ENCODE measurements at regions not wholly inside any gene's neighbourhood (a gene's known extent, or its start where the extent isn't known, plus 50 kb on each side); places are given as distances from the start of the nearest gene placed in this dataset.

DNA sequence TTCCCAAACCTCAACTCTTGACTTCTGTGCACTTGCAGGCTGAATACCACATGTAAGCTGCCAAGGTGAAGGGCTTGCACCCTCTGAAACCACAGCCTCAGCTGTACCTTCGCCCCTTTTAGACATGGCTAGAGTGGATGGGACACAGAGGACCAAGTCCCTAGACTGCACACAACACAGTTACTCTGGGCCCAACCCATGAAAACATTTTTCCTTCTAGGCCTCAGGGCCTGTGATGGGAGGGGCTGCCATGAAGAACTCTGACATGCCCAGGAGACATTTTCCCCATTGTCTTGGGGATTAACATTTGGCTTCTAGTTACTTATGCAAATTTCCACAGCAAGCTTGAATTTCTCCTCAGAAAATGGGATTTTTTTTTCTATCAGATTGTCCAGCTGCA, 331.0 kb upstream of the RGMB start:
- Histone ChIP-seq H2AFZ (ENCODE audit: low read length) (no peak overlapping the region), H2BK20ac (ENCODE audit: low read length) (no peak overlapping the region), H3K36me3 (ENCODE audit: control insufficient read depth in 2 of 4, insufficient read depth in 4 of 4, low read length in 3 of 4) (peaks cover 0 to 9% (median 2%) of the 10 kb centered on the region in 4 experiments; a peak in 3 of 8 replicates), H3K79me1 (ENCODE audit: low read depth, low read length) (no peaks in the 10 kb centered on the region), H4K20me1 (replicated peaks in 1 of 2; ENCODE audit: control insufficient read depth in 1 of 2, insufficient read depth in 2 of 2, low read length in 2 of 2) (no peaks in the 10 kb centered on the region), H4K8ac (ENCODE audit: extremely low read depth, insufficient read depth, low read length) (no peak overlapping the region), H3K23ac (ENCODE audit: insufficient read length) (no peak overlapping the region), H2BK120ac (replicated peaks; ENCODE audit: low read depth, low read length) (no peak overlapping the region), H3K14ac (ENCODE audit: insufficient read length) (no peak overlapping the region), H4K91ac (replicated peaks; ENCODE audit: insufficient read length, low read length) (no peak overlapping the region), H2BK15ac (ENCODE audit: low read length) (no peak overlapping the region), H3K4me1 (replicated peaks in 1 of 4; ENCODE audit: control insufficient read depth in 3 of 4, insufficient read depth in 4 of 4, low read length in 3 of 4) (no peaks in the 10 kb centered on the region), H2BK5ac (ENCODE audit: low read depth, low read length) (no peak overlapping the region), H2BK12ac (ENCODE audit: low read depth, low read length) (no peak overlapping the region), H3K4me3 (ENCODE audit: extremely low read depth in 1 of 4, insufficient read depth in 2 of 4, low read depth in 3 of 4, low read length in 4 of 4) (no peak overlapping the region), H2AK5ac (ENCODE audit: low read depth, low read length) (no peak overlapping the region), H3K4ac (replicated peaks; ENCODE audit: insufficient read length, low read depth, low read length) (no peak overlapping the region), H3K23me2 (ENCODE audit: low read depth, low read length) (no peaks in the 10 kb centered on the region), H3K9ac (replicated peaks in 1 of 4; ENCODE audit: extremely low read depth in 1 of 4, low read depth in 3 of 4, low read length in 3 of 4) (no peak overlapping the region), H3K27ac (ENCODE audit: low read depth, low read length) (no peak overlapping the region), H3K9me3 (ENCODE audit: insufficient read depth in 2 of 2, low read depth in 1 of 2, low read length in 1 of 2) (peaks cover 30 to 34% of the 10 kb centered on the region in 2 experiments), H3K18ac (ENCODE audit: extremely low read depth, low read length) (no peak overlapping the region), H3K56ac (replicated peaks; ENCODE audit: insufficient read length, low read depth, low read length) (no peak overlapping the region), H3K79me2 (ENCODE audit: control insufficient read depth in 1 of 2, insufficient read depth in 2 of 2, low read length in 2 of 2) (no peaks in the 10 kb centered on the region), H3K27me3 (replicated peaks in 1 of 4; ENCODE audit: control insufficient read depth in 3 of 4, extremely low read depth in 1 of 4, insufficient read depth in 3 of 4, low read length in 3 of 4) (no peaks in the 10 kb centered on the region), H4K5ac (ENCODE audit: insufficient read length, low read depth, low read length) (no peak overlapping the region), H3K4me2 (ENCODE audit: insufficient read depth in 1 of 2, low read depth in 2 of 2, low read length in 2 of 2) (no peak overlapping the region)
- WGBS, 2 experiments (ENCODE audit: extremely low coverage in 1 of 2, insufficient coverage in 1 of 2, insufficient read length in 1 of 2, insufficient replicate concordance in 2 of 2, low coverage in 1 of 2, low lambda C conversion rate in 2 of 2, missing lambda C conversion rate in 1 of 2) = 89% methylated on average over 1 of the region's 1 CpG; no CpG with 5 or more reads in 1 of the 2 experiments
- ChIA-PET POLR2A (ENCODE audit: partially characterized antibody) (no interaction called here), CTCF (ENCODE audit: partially characterized antibody) (no interaction called here)
- DNase-seq (ENCODE audit: low read depth in 1 of 2, low spot score in 2 of 2) = no peak
- FAIRE-seq = no peak
- TF ChIP-seq SRF (IDR thresholded peaks at IDR 0.05; ENCODE audit: low read depth, low read length) (no peak), HDAC6 (IDR thresholded peaks at IDR 0.05; ENCODE audit: low read depth, low read length) (no peak), RNF2 (IDR thresholded peaks at IDR 0.05; ENCODE audit: borderline replicate concordance, low read depth, low read length, missing control alignments, poor library complexity, severe bottlenecking) (no peak), CBX5 (IDR thresholded peaks at IDR 0.05; ENCODE audit: low read depth, low read length) (no peak), YY1 (IDR thresholded peaks at IDR 0.05; ENCODE audit: low read depth, low read length) (no peak), GTF2F1 (IDR thresholded peaks at IDR 0.05; ENCODE audit: borderline replicate concordance, low read depth, low read length) (no peak), MAFK (IDR thresholded peaks at IDR 0.05; ENCODE audit: low read depth, low read length) (no peak), EZH2 (IDR thresholded peaks at IDR 0.05; ENCODE audit: low read depth, low read length, severe bottlenecking) (no peak), CEBPB (IDR thresholded peaks at IDR 0.05; ENCODE audit: low read depth, low read length) (no peak), GABPA (IDR thresholded peaks at IDR 0.05; ENCODE audit: borderline replicate concordance, insufficient read depth, low read length) (no peak), JUN (IDR thresholded peaks at IDR 0.05; ENCODE audit: low read depth, low read length) (no peak)
- TF ChIP-seq, protein P1, sequence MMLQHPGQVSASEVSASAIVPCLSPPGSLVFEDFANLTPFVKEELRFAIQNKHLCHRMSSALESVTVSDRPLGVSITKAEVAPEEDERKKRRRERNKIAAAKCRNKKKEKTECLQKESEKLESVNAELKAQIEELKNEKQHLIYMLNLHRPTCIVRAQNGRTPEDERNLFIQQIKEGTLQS (IDR thresholded peaks at IDR 0.05; ENCODE audit: insufficient read depth, low read depth, low read length) = no peak
- TF ChIP-seq, protein P2, sequence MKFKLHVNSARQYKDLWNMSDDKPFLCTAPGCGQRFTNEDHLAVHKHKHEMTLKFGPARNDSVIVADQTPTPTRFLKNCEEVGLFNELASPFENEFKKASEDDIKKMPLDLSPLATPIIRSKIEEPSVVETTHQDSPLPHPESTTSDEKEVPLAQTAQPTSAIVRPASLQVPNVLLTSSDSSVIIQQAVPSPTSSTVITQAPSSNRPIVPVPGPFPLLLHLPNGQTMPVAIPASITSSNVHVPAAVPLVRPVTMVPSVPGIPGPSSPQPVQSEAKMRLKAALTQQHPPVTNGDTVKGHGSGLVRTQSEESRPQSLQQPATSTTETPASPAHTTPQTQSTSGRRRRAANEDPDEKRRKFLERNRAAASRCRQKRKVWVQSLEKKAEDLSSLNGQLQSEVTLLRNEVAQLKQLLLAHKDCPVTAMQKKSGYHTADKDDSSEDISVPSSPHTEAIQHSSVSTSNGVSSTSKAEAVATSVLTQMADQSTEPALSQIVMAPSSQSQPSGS (IDR thresholded peaks at IDR 0.05; ENCODE audit: low read length) = no peak

Measured in H1 (cell line).